Esophagus squamous epithelium (tissue), 5 donors: ENCODE measurements at regions not wholly inside any gene's neighbourhood (a gene's known extent, or its start where the extent isn't known, plus 50 kb on each side); places are given as distances from the start of the nearest gene placed in this dataset.
"Not testable (repeated sequence)": the region's sequence is repeated elsewhere in the genome, so short reads cannot be mapped to it uniquely, and the experiment has no call there.

ENCODE experiments used
- DNase-seq: peaks from one replicate; lab custom pipeline; 2025; lab: John Stamatoyannopoulos, UW
- H3K27ac ChIP-seq, 4 donors: fragments of 200-600 bp; sonication (generic); one replicate each; pipeline ENCODE4 v1.5.1; 2016 to 2019; ENCODE audit warnings: mild to moderate bottlenecking in 1 of 4
- H3K27me3 ChIP-seq, 4 donors: fragments of 200-600 bp; sonication (generic); 1 replicate in 3 of 4; 2 replicates in 1 of 4; pipeline versions ENCODE4 v1.5.1 to v1.6.0; 2017 to 2021; ENCODE audit warnings: antibody characterized with exemption in 1 of 4
- H3K36me3 ChIP-seq, 3 donors: fragments of 200-600 bp; sonication (generic); one replicate each; pipeline ENCODE4 v1.5.1; 2016 to 2019
- H3K4me1 ChIP-seq, 3 donors: fragments of 200-600 bp; sonication (generic); one replicate each; pipeline ENCODE4 v1.5.1; 2017 to 2019
- H3K4me3 ChIP-seq, 4 donors: fragments of 200-600 bp; sonication (generic); 1 replicate in 3 of 4; 2 replicates in 1 of 4; pipeline ENCODE4 v1.5.1; 2016 to 2019; ENCODE audit warnings: mild to moderate bottlenecking in 2 of 4, moderate library complexity in 1 of 4
- H3K9me3 ChIP-seq, 3 donors: fragments of 200-600 bp; sonication (generic); one replicate each; pipeline ENCODE4 v1.5.1; 2016 to 2019
- POLR2A ChIP-seq, 4 donors: fragments of 450-650 bp; IDR thresholded peaks; one replicate each; pipeline ENCODE4 v1.6.1; 2017; ENCODE audit warnings: antibody characterized with exemption in 4 of 4, mild to moderate bottlenecking in 4 of 4, moderate library complexity in 3 of 4
- WGBS, 2 donors: methylation state at CpG; one replicate each; pipeline ENCODE4 v1.1.5; 2018; 5-methylcytosine and 5-hydroxymethylcytosine counted together
- intact Hi-C: fragments of 100-400 bp; cut with DNase I; formaldehyde crosslinking; loops from one replicate; pipeline ENCODE4 v1.15.0; 2022
- TF ChIP-seq, protein P1 (sequence below), 6 experiments: fragments of 450-650 bp in 4 of 6; fragments of 200-600 bp in 2 of 6; sonication (generic) in 2 of 6; IDR thresholded peaks; one replicate each; pipeline ENCODE4 v1.5.1; 2016 to 2019; ENCODE audit warnings: antibody characterized with exemption in 6 of 6, mild to moderate bottlenecking in 4 of 6, moderate library complexity in 4 of 6
- donor health status: DM: yes; HTN: yes; CAD: no.

- no peak overlapping the region for H3K4me3 ChIP-seq
- no peaks in the 10 kb centered on the region for H3K27me3 ChIP-seq
- no peaks in the 10 kb centered on the region for H3K9me3 ChIP-seq
- no peaks in the 10 kb centered on the region for H3K4me1 ChIP-seq
- no peaks in the 10 kb centered on the region for H3K36me3 ChIP-seq
- DNase-seq: no peak
- intact Hi-C loops: no loop called here
- no peak for TF ChIP-seq POLR2A (IDR thresholded peaks at IDR 0.05)
- TF ChIP-seq, protein P1, sequence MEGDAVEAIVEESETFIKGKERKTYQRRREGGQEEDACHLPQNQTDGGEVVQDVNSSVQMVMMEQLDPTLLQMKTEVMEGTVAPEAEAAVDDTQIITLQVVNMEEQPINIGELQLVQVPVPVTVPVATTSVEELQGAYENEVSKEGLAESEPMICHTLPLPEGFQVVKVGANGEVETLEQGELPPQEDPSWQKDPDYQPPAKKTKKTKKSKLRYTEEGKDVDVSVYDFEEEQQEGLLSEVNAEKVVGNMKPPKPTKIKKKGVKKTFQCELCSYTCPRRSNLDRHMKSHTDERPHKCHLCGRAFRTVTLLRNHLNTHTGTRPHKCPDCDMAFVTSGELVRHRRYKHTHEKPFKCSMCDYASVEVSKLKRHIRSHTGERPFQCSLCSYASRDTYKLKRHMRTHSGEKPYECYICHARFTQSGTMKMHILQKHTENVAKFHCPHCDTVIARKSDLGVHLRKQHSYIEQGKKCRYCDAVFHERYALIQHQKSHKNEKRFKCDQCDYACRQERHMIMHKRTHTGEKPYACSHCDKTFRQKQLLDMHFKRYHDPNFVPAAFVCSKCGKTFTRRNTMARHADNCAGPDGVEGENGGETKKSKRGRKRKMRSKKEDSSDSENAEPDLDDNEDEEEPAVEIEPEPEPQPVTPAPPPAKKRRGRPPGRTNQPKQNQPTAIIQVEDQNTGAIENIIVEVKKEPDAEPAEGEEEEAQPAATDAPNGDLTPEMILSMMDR (IDR thresholded peaks at IDR 0.05): no peak
- 34 to 50% methylated on average over 4 of the region's 4 CpGs for WGBS, 2 donors
- H3K27ac ChIP-seq: no peak overlapping the region
Observed at GRCh38 chrX:95441836-95442235, 1242.8 kb upstream of the DIAPH2 start.

- H3K27ac ChIP-seq: no peak overlapping the region
- no peaks in the 10 kb centered on the region for H3K9me3 ChIP-seq
- WGBS, 2 donors: 50 to 71% methylated on average over 1 of the region's 1 CpG
- no peak for DNase-seq
- H3K36me3 ChIP-seq: no peaks in the 10 kb centered on the region
- intact Hi-C loops: no loop called here
- no peaks in the 10 kb centered on the region for H3K27me3 ChIP-seq
- H3K4me3 ChIP-seq: no peak overlapping the region
- H3K4me1 ChIP-seq: no peaks in the 10 kb centered on the region
- TF ChIP-seq POLR2A (IDR thresholded peaks at IDR 0.05): no peak
- TF ChIP-seq, protein P1 (IDR thresholded peaks at IDR 0.05): no peak
Observed at GRCh38 chrX:95484781-95485180, 1199.9 kb upstream of the DIAPH2 start.

- H3K27me3 ChIP-seq: no peaks in the 10 kb centered on the region
- H3K27ac ChIP-seq: no peak overlapping the region
- H3K4me3 ChIP-seq: no peak overlapping the region
- no peaks in the 10 kb centered on the region for H3K36me3 ChIP-seq
- no peaks in the 10 kb centered on the region for H3K9me3 ChIP-seq
- intact Hi-C loops: no loop called here
- no peak for DNase-seq
- TF ChIP-seq, protein P1 (IDR thresholded peaks at IDR 0.05): peak in 2 of 6 experiments; percentile 7 to 36
- no peak for TF ChIP-seq POLR2A (IDR thresholded peaks at IDR 0.05)
- no peaks in the 10 kb centered on the region for H3K4me1 ChIP-seq
Observed at GRCh38 chrX:95505721-95506120, 1178.9 kb upstream of the DIAPH2 start.

GRCh38 chrX:95509474-95509873 lies 1175.2 kb upstream of the DIAPH2 start:
- Histone ChIP-seq H3K4me3 (no peak overlapping the region), H3K36me3 (no peaks in the 10 kb centered on the region), H3K9me3 (no peaks in the 10 kb centered on the region), H3K27me3 (no peaks in the 10 kb centered on the region), H3K4me1 (peaks cover 0 to 7% (median 0%) of the 10 kb centered on the region in 3 donors), H3K27ac (no peak overlapping the region)
- intact Hi-C loops: no loop called here
- 60 to 98% methylated on average over 2 of the region's 2 CpGs for WGBS, 2 donors
- DNase-seq: no peak
- TF ChIP-seq, protein P1 (IDR thresholded peaks at IDR 0.05): no peak
- TF ChIP-seq POLR2A (IDR thresholded peaks at IDR 0.05): no peak

DNA sequence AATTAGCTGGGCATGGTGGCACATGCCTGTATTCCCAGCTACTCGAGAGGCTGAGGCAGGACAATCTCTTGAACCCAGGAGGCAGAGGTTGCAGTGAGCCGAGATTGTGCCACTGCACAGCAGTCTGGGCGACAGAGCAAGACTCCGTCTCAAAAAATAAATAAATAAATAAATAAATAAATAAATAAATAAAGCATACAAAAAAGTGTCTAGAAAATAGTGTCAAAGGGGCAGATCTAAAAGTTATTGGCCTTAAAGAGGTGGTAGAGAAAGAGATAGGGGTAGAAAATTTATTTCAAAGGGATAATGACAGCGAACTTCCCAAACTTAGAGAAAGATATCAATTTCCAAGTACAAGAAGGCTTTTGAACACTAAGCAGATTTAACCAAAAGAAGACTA lies 1160.6 kb upstream of the DIAPH2 start:
- intact Hi-C loops, H3K4me1 ChIP-seq, H3K9me3 ChIP-seq, H3K4me3 ChIP-seq, H3K27ac ChIP-seq, DNase-seq, H3K36me3 ChIP-seq, H3K27me3 ChIP-seq: not testable (repeated sequence)
- WGBS, 2 donors: 86 to 89% methylated on average over 2 to 5 of the region's 5 CpGs

DNA sequence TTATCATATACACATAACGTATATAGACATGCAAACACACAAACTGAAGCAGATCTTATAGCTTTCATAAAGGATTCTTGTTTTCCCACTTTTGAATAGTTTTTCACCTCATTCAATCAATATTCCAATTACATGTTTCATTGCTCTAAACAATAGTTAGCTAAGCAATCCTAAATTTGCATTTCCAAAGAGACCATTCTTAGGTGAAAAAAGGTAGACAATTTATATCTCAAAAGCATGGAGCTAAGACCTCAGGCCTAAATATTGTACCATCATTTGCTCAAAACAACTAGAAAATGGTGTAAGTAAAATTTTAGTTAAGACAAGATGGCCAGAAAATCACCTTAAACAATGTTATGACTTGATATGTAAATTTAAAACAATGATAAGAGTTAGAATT lies 1148.5 kb upstream of the DIAPH2 start:
- no peak overlapping the region for H3K4me3 ChIP-seq
- intact Hi-C loops: no loop called here
- H3K27me3 ChIP-seq: no peaks in the 10 kb centered on the region
- H3K27ac ChIP-seq: no peak overlapping the region
- WGBS, 2 donors: 82 to 85% methylated on average over 1 of the region's 1 CpG
- no peak for DNase-seq
- TF ChIP-seq, protein P1 (IDR thresholded peaks at IDR 0.05): no peak
- TF ChIP-seq POLR2A (IDR thresholded peaks at IDR 0.05): no peak
- no peaks in the 10 kb centered on the region for H3K4me1 ChIP-seq
- H3K9me3 ChIP-seq: no peaks in the 10 kb centered on the region
- no peaks in the 10 kb centered on the region for H3K36me3 ChIP-seq
